ENCODE measurements at regions not wholly inside any gene's neighbourhood (a gene's known extent, or its start where the extent isn't known, plus 50 kb on each side); places are given as distances from the start of the nearest gene placed in this dataset.

- no peak for DNase-seq
These were observed 334.0 kb upstream of the CPEB2 start for GRCh38 chr4:14668296-14668695.

GRCh38 chr4:14669371-14669770 lies 332.9 kb upstream of the CPEB2 start:
- DNase-seq: no peak

- DNase-seq: no peak
These were observed 331.1 kb upstream of the CPEB2 start for GRCh38 chr4:14671146-14671545.

GRCh38 chr4:14675279-14675985 lies 326.8 kb upstream of the CPEB2 start:
- no peak for DNase-seq

GRCh38 chr4:14679906-14680305 lies 322.4 kb upstream of the CPEB2 start:
- no peak for DNase-seq

GRCh38 chr4:14681330-14681729 lies 321.0 kb upstream of the CPEB2 start:
- no peak for DNase-seq

- DNase-seq: no peak
These were observed 308.6 kb upstream of the CPEB2 start for GRCh38 chr4:14693728-14694127.

GRCh38 chr4:14695095-14695845 lies 307.0 kb upstream of the CPEB2 start:
- DNase-seq: no peak

- no peak for DNase-seq
These were observed 302.2 kb upstream of the CPEB2 start for GRCh38 chr4:14700083-14700482.

GRCh38 chr4:14700544-14700943 lies 301.7 kb upstream of the CPEB2 start:
- DNase-seq: no peak

- no peak for DNase-seq
These were observed 300.9 kb upstream of the CPEB2 start for GRCh38 chr4:14701389-14701788.

GRCh38 chr4:14701896-14702295 lies 300.4 kb upstream of the CPEB2 start:
- no peak for DNase-seq

- DNase-seq: no peak
These were observed 293.7 kb upstream of the CPEB2 start for GRCh38 chr4:14708574-14708973.

GRCh38 chr4:14711259-14711658 lies 291.0 kb upstream of the CPEB2 start:
- no peak for DNase-seq

GRCh38 chr4:14716691-14717090 lies 285.6 kb upstream of the CPEB2 start:
- no peak for DNase-seq

- no peak for DNase-seq
These were observed 283.2 kb upstream of the CPEB2 start for GRCh38 chr4:14719053-14719452.

- no peak for DNase-seq
These were observed 275.8 kb upstream of the CPEB2 start for GRCh38 chr4:14726441-14726840.

- DNase-seq: no peak
These were observed 275.4 kb upstream of the CPEB2 start for GRCh38 chr4:14726877-14727361.

- DNase-seq: no peak
These were observed 272.8 kb upstream of the CPEB2 start for GRCh38 chr4:14729282-14730000.

GRCh38 chr4:14742054-14742453 lies 260.2 kb upstream of the CPEB2 start:
- no peak for DNase-seq

GRCh38 chr4:14743172-14743571 lies 259.1 kb upstream of the CPEB2 start:
- no peak for DNase-seq

- no peak for DNase-seq
These were observed 258.7 kb upstream of the CPEB2 start for GRCh38 chr4:14743601-14744000.

GRCh38 chr4:14744346-14744745 lies 257.9 kb upstream of the CPEB2 start:
- no peak for DNase-seq

GRCh38 chr4:14749910-14750309 lies 252.4 kb upstream of the CPEB2 start:
- DNase-seq: no peak

Data from CD4-positive, alpha-beta T cell treated with Interleukin-4 for 4 hours (primary cell).